SU-DHL-6 (cell line): ENCODE measurements at regions not wholly inside any gene's neighbourhood (a gene's known extent, or its start where the extent isn't known, plus 50 kb on each side); places are given as distances from the start of the nearest gene placed in this dataset.

Experiments used
- CTCF ChIP-seq: fragments of 200-600 bp; sonication (generic); IDR thresholded peaks from one replicate; pipeline ENCODE4 v1.5.1; 2017; ENCODE audit warnings: antibody characterized with exemption, mild to moderate bottlenecking, low read length, moderate library complexity; ENCODE audit not compliant: insufficient read depth, poor library complexity, severe bottlenecking
- EZH2phosphoT487 ChIP-seq: fragments of 200-600 bp; sonication (generic), shearing (Covaris generic); conservative IDR thresholded peaks from 2 replicates; pipeline ENCODE4 v1.6.1; 2018; ENCODE audit warnings: mild to moderate bottlenecking, antibody characterized with exemption, low read length, moderate library complexity, mixed read lengths

GRCh38 chr18:77906103-77906892 lies 656.6 kb downstream of the GALR1 start:
- TF ChIP-seq CTCF (no peak), EZH2phosphoT487 (no peak)
